GM04504 (cell line): ENCODE measurements at regions not wholly inside any gene's neighbourhood (a gene's known extent, or its start where the extent isn't known, plus 50 kb on each side); places are given as distances from the start of the nearest gene placed in this dataset.
"Not testable (repeated sequence)": the region's sequence is repeated elsewhere in the genome, so short reads cannot be mapped to it uniquely, and the experiment has no call there.

Source experiments
- DNase-seq: peaks from one replicate; pipeline ENCODE4 v3.0.0-alpha.2; 2012; ENCODE audit warnings: low read depth

DNA sequence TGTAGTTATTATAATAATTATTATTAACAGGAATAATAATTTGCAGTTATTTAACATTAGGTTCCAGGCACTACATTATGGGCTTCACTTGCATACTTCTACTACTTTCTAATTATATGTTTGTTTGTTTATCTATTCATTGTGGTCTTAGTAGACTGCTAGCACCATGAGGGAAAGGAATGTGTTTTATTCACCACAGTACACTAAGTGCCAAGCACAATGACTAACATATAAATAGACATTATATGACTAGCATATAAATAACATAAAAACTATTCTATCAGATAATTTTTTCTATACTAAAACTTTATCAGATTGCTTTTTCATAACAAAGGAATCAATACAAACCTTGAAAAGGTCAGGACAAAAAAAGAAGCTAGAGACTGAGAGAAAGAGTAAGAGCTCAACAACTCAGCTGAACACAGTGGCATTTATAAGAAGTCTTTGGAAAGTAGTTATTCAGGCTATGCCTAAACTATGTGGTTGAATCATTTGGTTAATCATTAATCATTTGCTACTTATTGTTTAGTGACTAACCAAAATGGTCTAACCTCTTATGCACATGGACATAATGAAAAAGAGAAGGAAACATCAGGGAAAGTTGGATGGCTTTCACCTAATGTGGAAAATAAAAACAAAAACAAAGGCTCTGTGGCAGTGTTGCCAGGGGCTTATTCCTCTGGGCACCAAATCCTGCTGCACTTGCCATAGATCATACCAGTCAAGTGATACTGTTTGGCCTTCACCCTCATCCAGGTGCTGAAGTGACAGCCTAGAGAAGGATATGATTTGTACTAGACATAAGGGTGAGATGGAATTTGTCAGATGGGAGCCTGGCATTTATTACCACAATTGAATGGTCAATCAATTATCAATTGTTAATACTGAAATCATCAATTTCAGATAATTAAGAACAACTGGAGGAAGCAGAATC, 174.9 kb downstream of the ETAA1 start:
- no peak for DNase-seq

DNA sequence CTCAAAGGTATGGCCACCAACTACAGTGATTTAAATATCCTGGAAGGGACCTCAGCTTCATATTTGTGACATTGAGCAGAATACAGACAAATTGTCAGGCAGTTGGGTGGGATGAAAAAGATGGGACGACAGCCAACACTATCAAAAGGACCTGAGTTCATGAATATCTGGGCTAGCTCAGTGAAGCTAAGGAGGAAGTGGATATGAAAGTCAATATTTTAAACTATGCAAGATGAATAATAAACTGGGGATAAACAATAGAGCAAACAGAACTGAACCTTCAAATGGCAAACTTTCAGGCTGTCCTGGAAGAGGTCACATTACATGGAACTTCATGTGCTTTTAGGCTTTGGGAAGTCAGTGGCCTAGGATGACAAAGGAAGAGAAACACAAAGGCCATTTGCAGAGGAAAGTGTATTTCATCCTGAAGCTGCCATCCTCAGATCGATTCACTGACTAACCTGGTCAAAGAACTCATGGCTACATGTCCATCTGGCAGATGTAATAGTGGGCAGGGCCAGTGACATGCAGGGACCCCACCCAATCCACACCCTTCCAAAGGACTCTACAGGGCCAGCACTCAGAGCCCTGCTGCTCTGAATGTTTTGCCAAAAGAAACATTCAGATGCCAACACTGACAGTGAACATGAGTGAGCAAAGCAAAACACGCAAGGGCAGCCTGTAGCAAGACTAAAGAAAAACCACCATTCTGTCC, 175.7 kb downstream of the ETAA1 start:
- no peak for DNase-seq

DNA sequence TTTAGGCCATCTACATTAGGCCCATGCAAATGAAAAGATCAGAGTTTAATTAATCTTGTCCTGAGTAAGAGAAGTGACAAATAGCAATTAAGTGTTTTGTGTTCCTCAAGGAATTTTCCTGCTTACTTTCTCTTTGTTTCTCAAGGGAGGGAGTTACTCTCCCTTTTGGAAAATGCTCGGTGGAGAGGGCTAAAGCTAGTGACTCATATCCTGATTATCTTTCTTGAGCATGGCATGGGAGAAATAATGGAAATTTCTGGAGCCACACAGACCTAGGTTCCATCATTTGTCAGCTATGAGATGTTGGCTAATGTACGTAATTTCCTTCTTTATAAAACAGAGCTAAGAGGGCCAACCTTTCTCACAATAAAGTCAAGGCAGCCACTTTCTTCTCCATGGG, 177.1 kb downstream of the ETAA1 start:
- no peak for DNase-seq

DNA sequence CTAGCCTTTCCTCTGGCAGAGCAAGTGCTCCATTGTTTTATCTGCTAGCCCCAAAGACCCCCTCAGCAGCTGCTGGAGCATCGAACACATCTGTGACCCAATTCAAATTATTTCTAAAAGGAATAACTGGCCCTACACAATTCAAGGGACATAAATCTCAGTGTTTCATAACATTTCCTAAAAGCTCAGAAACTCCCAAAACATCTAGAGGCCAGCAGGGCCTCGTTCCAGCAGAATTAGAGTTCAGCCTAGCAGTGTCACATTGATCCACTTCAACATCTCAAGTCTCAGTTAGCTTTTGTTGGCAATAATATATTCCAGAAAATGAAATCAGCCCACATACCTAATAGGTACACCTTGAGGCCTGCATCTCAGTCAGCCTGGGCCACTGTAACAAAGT, 179.1 kb downstream of the ETAA1 start:
- DNase-seq: no peak

DNA sequence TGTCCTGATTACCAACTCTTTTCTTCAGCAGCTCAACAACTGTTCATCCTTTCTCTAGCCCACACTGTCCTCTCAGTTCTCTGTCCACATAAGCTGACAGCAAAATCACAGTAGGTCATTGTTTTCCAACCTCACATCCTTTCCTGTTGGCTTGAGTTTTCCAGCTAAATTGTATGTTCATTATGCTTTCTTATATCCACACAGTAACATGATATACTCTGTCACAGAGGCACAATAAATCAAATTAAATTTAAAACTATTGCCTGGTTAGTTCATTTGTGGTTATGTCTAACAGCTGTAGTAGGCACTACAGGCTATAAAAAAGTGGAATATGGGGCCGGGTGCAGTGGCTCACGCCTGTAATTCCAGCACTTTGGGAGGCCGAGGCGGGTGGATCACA, 179.9 kb downstream of the ETAA1 start:
- no peak for DNase-seq

DNA sequence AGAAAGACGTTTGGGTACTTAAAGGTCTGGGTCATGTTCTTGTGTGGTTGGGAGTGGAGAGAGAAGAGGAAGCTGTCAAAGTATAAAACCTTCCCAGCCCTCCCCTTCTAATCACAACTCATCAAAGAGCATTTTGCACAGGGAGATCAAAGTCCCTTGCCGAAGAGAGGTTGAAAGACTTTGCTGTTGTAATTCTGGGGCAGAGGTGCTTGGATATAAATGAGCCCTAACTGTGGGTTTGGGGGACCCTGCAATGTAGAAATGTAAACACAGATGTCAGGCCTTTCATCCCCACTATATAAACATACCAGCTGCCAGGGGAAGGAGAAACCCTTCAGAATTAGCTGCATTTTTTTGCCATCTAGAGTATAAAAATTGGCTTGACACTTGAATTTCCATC, 182.1 kb downstream of the ETAA1 start:
- no peak for DNase-seq

DNA sequence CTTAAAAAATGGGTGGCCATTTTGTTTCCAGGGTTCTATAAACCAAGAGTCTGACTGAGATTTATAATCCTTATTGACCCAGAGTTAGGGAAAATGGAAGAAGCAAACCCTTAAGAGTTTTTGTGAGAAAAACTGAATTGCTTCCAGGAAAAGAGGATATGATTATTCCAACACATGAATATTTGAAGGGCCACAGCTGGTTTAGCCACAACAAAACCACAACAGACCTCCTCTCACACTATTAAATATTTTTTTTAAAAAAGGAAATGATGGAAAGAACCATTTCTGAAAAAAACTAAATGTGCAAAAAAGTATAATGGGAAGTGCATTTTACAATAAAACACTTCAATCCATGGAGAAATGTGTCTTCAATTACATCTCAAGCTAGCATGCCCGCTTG, 182.7 kb downstream of the ETAA1 start:
- DNase-seq: no peak

DNA sequence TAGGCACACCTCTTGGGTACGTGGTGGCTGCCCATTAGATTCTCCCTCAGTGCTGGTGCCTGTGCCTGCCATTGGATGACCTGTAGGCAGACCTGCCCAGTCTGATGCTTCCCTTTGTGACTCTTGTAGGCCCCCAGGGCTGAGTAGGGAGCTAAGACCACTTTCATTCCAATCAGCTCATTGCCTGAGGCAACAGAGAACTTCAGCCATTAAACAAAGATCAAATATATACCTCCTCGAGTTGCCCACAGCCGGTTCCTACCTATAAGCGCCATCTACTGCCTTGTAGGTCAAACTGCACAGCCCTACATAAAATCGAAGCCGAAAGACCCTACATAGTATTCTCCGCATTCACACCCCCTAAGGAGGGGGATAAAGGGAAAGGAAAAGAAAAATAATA, 184.6 kb downstream of the ETAA1 start:
- DNase-seq: no peak

DNA sequence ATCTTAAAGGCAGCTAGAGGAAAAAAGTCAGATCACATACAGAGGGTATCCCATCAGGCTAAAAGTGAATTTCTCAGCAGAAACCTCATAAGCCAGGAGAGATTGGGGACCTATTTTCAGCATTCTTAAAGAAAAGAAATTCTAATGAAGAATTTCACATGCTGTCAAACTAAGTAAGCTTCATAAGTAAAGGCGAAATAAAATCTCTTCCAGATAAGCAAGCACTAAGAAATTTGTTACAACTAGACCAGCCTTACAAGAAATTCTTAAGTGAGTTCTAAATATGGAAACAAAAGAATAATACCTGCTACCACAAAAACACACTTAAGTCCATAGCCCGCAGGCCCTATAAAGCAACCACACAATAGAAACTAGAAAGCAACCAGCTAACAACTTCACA, 186.1 kb downstream of the ETAA1 start:
- no peak for DNase-seq

DNA sequence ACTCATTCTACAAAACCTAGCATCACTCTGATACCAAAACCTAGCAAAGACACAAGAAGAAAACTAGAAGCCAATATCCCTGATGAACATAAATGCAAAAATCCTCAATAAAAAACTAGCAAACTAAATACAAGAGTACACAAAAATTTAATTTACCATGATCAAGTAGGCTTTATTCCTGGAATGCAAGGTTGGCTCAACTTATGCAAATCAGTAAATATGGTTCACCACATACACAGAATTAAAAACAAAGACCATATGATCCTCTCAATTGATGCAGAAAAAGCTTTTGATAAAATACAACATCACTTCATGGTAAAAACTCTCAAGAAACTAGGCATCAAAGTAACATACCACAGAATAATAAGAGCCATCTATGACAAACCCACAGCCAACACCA, 188.3 kb downstream of the ETAA1 start:
- DNase-seq: no peak

DNA sequence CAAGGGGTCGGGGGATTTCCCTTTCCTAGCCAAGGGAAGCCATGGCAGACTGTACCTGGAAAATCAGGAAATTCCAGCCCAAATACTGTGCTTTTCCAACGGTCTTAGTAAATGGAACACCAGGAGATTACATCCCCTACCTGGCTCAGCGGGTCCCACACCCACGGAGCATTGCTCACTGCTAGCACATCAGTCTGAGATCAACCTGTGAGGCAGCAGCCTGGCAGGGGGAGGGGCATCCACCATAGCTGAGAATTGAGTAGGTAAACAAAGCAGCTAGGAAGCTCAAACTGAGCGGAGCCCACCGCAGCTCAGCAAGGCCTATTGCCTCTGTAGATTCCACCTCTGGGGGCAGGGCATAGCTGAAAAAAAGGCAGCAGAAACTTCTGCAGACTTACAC, 192.0 kb downstream of the ETAA1 start:
- DNase-seq: not testable (repeated sequence)

DNA sequence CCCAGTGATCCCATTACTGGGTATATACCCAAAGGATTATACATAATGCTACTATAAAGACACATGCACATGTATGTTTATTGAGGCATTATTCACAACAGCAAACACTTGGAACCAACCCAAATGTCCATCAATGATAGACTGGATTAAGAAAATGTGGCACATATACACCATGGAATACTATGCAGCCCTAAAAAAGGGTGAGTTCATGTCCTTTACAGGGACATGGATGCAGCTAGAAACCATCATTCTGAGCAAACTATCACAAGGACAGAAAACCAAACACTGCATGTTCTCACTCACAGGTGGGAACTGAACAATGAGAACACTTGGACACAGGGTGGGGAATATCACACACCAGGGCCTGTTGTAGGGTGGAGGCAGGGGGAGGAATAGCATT, 197.4 kb downstream of the ETAA1 start:
- not testable (repeated sequence) for DNase-seq

DNA sequence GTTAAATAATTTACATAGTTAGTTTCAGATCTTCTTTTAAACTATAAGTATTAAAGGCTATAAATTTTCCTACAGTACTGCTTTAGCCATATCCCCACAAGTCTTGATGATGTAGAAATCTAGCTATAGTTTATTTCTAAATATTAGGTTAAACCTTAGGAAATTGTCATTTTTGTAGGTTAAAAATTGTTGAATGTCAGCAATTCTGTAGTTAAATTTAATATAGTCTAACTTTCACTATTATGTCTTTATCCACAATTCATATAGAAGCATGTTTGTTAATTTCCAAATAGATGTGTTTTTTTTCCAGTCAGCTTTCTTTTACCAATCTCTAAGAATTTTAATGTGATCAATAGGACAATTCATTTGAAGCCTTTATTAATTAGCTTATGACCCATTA, 199.7 kb downstream of the ETAA1 start:
- no peak for DNase-seq

DNA sequence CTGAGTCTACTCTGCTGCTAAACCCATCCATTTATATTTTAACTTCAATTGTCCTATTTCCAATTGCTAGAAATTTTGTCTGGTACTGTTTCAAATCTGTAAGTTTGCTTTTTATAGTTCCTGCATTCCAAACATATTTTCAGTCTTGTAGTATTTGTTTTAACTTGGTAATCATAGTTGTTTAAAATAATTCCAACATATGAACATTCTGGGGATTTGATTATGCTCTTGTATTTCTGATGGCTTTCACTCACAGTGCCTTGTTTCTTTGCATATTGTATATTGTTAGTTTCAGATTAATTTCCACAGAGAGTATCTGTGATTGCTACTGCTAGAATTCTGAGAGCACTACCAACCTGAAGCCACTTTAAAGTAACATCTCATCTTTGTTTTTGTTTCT, 202.4 kb downstream of the ETAA1 start:
- no peak for DNase-seq

DNA sequence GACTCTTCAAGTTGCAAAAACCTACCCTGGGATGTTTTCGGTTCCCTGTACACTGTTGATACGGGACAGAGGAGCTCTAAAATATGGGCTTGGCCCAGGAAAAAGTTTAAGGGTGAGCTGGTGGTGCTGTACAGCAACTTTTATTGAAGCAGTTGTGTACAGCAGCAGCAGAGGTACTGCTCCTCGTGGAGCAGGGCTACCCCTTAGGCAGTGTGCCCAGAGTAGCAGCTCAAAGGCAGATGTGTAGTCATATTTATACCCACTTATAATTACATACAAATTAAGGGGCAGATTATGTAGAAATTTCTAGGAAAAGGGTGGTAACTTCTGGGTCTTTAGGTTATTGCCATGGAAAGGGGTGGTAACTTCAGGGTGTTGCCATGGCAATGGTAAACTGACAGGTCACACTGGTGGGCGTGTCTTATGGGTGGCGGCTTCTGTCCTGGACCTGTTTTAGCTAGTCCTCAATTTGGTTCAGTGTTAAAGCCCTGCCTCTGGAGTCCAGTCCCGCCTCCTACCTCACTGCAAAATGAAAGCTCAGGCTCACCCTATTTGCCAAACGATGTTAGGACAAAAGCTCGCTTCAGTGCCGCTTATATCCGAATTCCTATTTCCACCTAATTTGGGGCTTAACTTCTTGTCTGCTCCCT, 203.2 kb downstream of the ETAA1 start:
- no peak for DNase-seq

DNA sequence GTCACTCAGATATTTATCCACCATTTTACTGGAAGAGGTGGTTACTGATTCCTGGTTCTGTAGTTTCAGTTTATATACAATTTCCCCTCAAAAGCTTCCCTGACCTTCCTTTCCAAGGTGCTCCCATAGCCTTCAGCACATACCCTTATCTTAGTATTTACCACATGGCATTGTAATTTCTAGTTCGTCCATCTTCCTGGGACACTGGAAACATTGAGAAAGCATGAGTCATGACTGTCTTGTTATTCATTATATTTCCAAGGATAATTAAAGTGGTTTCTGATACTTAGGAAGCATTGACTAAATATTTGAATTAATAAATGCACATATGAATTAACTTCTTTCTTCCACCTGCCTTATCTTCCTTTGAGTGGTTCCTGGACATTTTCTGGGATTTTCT, 203.8 kb downstream of the ETAA1 start:
- DNase-seq: no peak

DNA sequence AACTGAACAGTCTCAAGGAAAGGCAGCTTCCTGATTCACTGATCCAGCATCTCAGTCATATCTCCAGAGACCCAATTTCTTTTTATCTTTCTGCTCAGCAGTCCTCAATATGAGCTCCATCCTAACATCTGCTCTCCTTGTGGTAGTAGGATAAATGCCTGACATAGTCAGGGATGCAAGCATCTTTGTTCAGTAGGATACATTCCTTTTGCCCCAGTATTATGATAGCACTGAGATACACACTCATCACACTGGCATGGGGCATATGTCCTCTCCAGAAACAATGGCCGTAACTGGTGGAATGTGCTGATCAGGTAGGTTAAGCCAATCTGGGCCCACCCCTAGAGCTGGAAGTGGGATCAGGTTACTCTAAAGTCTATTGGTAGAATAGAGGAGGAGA, 207.2 kb downstream of the ETAA1 start:
- DNase-seq: no peak

DNA sequence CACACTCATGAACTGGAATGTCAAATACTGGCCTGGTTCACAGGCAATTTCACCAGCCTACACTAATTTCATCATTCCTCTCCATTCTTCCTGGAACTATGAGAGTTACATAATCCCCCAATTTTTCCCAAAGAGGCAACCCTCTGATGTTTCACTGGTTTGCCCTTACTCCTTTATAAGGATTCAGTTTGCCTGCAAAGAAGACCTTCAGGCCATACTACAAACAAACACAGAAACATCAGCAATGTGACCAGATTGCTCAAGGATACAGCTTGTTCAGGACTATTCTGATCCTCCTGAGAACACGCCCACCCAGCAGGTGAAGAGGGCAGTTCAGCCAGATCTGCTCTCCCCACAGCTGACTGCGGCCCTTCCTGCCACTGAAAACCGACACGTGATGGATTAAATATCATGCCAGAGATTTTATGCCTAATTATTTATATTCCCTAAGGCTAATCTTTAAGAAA, 215.5 kb downstream of the ETAA1 start:
- DNase-seq: no peak

DNA sequence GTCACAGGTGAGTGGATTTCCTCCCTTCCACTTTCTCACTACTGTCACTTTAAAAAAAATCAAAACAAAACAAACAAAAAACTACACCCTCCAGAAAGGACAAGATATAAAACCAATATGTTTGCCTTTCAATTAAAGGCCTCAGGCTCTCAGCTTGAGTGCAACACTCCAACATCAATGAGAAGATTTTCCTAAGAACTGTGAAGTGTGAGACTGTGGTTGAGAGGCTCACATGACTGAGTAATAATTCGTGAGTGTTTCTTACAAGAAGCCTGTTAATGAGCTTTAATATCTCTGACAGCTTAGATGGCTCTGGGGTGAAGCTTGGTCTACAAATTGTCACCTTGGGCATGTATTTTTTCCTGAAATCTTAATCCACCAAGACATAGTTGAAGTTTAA, 216.1 kb downstream of the ETAA1 start:
- DNase-seq: no peak

DNA sequence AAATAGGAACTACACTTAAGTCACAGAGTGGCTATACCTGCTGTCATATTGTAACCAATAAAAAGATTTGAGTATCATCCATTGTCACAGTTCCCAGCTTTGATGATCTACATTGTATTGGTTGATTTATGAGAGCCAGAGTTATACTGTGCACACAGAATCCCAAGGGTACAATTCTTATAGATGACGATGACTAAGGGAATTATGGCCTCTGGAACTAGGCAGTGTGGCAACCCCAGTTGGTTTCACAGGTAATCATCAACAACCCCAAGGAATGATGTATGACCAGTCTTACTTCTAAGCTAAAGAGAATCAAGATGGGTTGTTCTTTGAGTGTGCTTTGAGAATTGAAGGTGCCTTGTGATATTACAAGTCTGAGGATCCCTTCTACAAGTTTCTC, 217.3 kb downstream of the ETAA1 start:
- DNase-seq: no peak

DNA sequence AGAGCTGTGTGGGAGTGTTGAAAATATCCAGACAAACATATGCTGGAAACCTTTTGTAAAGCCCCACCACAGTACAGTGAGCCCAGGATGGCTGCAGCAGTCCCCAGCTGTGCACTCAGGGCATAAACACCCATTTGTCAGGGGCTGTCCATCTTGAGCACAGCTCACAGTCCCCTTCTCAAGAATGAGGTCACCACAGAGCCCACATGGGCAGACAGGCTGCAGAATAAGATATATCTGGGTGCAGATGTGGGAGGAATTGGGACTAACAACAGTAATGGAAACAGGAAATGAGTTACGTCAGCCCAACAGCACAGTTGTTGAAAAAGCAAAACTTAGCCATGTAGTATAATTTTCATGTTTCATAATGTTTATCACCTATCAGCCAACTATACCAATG, 219.6 kb downstream of the ETAA1 start:
- no peak for DNase-seq

DNA sequence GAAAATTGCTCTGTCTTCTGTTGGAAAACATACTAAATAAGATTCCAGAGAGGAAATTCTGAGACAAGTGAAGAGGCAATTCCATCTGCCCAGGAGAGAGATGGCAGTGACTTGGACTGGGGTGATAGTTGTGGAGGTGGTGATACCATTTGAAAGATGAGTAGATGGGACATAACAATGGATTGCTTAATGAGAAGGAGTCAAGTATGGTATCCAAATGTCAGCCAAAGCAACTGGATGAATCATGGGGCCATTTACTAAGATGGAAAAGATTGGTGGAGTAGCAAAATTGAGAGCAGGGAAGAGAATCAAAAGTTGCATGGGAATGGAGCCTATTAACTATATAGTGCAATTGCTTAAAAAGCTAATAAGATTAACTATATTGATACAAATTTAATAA, 222.1 kb downstream of the ETAA1 start:
- no peak for DNase-seq

DNA sequence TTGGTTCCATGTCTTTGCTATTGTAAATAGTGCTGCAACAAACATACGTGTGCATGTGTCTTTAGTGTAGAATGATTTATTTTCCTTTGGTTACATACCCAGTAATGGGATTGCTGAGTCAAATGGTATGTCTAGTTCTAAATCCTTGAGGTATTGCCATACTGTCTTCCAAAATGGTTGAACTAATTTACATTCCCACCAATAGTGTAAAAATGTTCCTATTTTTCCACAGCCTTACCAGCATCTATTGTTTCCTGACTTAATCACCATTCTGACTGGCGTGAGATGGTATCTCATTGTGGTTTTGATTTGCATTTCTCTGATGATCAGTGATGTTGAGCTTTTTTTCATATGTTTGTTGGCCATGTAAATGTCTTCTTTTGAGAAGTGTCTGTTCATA, 226.6 kb downstream of the ETAA1 start:
- not testable (repeated sequence) for DNase-seq
